Muscle of leg (tissue), 3 donors: ENCODE measurements at regions not wholly inside any gene's neighbourhood (a gene's known extent, or its start where the extent isn't known, plus 50 kb on each side); places are given as distances from the start of the nearest gene placed in this dataset.
A peak's percentile ranks its signal among the peaks of the same experiment; 100 is the strongest.

Source experiments
- DNase-seq: peaks from one replicate; pipeline ENCODE4 v3.0.0; 2013
- H3K27ac ChIP-seq: one replicate; pipeline ENCODE4 v1.5.1; 2013; ENCODE audit warnings: mild to moderate bottlenecking, low read length, control low read depth
- H3K27me3 ChIP-seq: one replicate; pipeline ENCODE4 v1.6.1; 2013; ENCODE audit warnings: low read length; ENCODE audit not compliant: control insufficient read depth, insufficient read depth
- H3K36me3 ChIP-seq: one replicate; pipeline ENCODE4 v1.6.1; 2013; ENCODE audit warnings: low read length; ENCODE audit not compliant: control insufficient read depth, insufficient read depth
- H3K4me1 ChIP-seq: one replicate; pipeline ENCODE4 v1.6.1; 2013; ENCODE audit warnings: low read length; ENCODE audit not compliant: control insufficient read depth, insufficient read depth
- H3K4me3 ChIP-seq: one replicate; pipeline ENCODE4 v1.5.1; 2013; ENCODE audit warnings: low read length, control low read depth
- H3K9me3 ChIP-seq: replicated peaks from 2 replicates; pipeline ENCODE4 v1.6.1; 2013; ENCODE audit warnings: low read depth, low read length; ENCODE audit not compliant: control insufficient read depth
- WGBS: methylation state at CpG from one replicate; pipeline ENCODE4 v1.1.5; 2013; ENCODE audit warnings: missing lambda C conversion rate; ENCODE audit not compliant: insufficient coverage; 5-methylcytosine and 5-hydroxymethylcytosine counted together

DNA sequence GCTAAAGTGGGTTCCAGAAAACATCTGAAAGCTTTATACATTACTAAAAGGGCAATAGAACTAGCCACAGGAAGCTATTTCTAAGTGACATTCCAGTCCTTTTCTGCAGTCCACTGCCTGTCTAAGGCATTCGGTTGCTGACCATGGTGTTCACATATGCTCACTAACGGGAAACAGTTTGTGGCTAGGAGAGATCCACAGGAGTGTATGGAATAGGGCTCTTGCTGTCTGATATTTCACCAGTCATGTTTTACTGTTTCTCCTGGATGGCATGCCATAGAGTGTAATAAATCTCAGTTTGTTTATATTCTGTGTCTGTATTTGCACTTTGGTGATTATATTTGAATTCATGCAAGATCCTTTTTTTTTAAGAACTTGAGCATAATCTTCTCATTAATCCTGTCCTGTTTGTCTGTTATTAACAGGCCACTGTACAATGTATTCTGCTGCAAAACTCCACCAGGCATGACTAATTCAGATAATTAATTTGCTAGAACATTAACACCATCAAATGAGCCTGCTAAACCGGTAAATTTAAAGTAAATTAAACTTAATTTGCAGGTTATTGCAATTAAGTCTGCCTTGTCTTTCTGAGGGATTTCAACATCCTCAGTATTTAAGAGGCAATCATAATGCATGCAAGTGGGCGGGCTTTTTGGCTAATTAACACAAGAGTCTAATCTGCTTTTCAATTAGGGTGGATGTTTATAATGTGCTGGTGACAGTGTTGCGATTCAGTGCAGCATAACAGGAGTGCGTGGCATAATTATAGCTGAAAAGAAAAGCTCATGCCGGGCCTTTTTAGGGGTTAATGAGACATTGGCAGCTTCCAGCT, 201.3 kb downstream of the POU4F1 start:
- no peaks in the 10 kb centered on the region for H3K9me3 ChIP-seq
- H3K36me3 ChIP-seq = no peaks in the 10 kb centered on the region
- WGBS = 50% methylated on average over 3 of the region's 7 CpGs
- no peak overlapping the region for H3K27ac ChIP-seq
- H3K27me3 ChIP-seq = no peaks in the 10 kb centered on the region
- no peak overlapping the region for H3K4me3 ChIP-seq
- H3K4me1 ChIP-seq = no peaks in the 10 kb centered on the region
- no peak for DNase-seq

DNA sequence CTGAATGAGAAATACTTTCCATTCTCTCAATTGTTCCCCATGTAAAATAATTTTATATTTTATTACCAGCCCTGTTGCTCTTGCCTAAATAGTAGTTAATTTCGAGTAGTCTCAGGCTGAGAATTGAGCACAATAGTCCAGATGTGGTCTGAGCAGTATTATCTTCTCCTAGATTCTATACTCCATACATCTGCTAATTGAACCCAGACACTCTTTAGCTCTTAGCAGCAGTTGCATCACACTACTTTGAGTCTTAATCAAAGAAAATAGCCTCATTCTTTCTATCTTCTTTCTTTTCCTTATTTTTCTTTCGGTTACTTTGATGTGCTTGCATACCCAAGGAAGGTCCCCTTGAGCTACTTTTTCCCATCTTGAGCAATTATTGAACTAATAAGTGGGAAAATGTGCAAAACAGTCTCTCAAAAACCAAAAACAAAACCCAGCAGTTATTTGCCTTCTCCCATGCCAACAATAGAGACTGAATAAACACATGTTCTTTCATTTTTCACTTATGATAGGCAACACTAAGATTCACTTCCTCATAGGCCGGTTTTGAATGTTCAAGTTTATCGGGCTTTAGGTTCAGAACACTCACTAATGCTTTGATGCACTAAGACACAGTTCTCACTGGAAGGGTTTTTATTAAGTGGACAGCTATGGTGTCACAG, 204.5 kb downstream of the POU4F1 start:
- Histone ChIP-seq H3K9me3 (no peaks in the 10 kb centered on the region), H3K36me3 (no peaks in the 10 kb centered on the region), H3K4me3 (no peak overlapping the region), H3K4me1 (no peaks in the 10 kb centered on the region), H3K27me3 (no peaks in the 10 kb centered on the region), H3K27ac (no peak overlapping the region)
- DNase-seq = no peak
- WGBS = no CpG with 5 or more reads among the region's 4 CpGs

DNA sequence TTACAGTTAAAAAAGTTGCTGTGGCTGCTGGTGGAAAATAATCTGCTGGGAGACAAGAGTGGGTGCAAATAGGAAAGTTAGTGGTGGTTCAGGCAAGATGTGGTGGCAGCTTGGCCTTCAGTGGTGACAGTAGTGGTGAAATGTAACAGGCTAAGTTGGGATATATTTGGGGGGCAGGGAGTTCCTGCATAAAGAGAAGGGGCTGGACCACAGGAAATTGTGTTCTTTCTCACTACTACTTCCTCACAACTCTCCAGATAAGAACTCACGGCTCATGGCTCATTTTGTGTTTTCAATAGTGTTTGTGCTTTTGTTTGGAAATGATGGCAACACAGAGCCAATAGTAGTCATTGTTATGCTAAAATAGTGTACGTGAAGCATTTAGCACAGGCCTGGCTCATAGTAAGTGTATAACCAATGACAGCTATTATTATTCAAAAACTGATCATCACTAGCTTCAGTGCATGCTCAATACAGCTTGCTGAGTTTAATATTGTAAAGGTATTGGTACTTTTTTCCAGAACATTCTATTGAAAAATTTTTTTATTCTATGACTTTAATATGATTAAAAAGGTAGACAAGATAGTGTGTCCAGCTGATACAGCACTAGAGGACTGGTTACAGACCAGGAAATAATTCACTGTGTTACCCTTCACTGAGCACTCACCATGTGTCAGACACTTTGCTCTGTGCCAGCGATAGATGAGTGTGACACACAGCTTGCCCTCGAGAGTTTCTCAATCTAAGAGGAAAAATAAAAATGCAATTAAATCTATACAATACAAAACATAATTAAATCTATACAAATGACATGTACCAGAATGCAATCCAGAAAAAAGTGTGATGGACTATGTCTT, 209.8 kb downstream of the POU4F1 start:
- WGBS = no CpG with 5 or more reads among the region's 4 CpGs

DNA sequence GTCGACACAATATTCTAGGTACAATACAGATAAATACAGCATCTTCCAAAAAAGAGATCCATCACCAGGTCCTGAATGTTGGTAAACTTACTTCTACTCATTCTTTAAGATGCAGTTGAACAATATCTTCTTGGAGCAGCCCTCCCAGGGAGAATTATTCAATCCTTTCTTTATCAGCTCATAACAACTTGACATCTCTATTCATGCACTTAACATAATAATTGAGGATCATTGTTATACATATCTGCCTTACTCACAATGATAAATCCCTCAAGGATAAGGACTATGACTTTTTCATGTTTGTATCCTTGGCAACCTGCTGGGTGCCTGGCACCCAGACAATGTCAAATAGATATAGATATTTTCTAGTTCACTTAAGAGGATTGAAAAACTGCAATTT, 219.5 kb downstream of the POU4F1 start:
- H3K9me3 ChIP-seq = no peaks in the 10 kb centered on the region
- no peak for DNase-seq
- H3K36me3 ChIP-seq = no peaks in the 10 kb centered on the region
- no peak overlapping the region for H3K4me3 ChIP-seq
- peaks cover 5% of the 10 kb centered on the region for H3K4me1 ChIP-seq
- H3K27me3 ChIP-seq = no peaks in the 10 kb centered on the region
- no peak overlapping the region for H3K27ac ChIP-seq
- no CpG with 5 or more reads among the region's 1 CpG for WGBS

More for the DNA sequence above, 209.8 kb downstream of the POU4F1 start:
- Histone ChIP-seq H3K9me3 (no peaks in the 10 kb centered on the region), H3K27ac (no peak overlapping the region), H3K4me3 (no peak overlapping the region), H3K27me3 (no peaks in the 10 kb centered on the region), H3K36me3 (no peaks in the 10 kb centered on the region), H3K4me1 (no peaks in the 10 kb centered on the region)
- DNase-seq = no peak

DNA sequence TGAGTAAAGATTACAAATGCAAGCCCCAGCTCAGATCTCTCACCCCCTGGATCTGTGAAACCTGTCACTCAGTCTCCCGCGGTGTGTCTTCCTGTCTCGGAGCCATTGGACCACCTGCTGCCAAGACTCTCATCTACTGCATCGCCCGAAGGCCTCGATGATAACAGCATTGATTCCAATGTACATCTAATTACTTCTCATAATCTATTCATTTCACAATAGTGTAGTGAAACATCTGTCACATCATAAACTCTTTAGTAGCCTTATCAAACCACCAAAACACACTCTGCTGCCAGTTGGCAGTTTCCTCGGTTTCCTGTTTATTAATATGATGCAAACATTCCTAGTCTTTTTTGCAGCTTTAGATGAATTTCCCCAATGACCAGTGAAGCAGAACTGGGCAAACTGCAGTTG, 220.3 kb downstream of the POU4F1 start:
- 48% methylated on average over 6 of the region's 7 CpGs for WGBS
- DNase-seq = peak; percentile 66
- H3K27ac ChIP-seq = peak overlapping the region; percentile 52

DNA sequence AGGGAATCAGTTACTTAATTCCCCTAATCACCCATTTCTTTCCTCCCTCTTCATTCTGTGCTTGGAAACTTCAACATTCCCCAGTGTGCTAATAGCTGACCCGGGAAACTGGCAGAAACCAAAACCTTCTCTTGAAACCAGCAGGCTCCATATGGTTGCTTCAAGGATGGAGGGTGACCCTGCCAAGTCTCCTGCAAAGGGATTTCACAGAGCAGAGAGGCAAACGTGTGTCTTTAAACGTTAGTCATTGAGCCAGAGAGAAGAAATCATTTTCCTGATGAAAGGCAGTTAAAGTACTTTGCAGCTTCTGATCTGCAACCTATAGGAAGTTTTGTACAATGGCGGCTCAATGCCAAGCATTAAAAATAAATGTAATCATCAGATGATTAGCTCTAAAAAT, 220.9 kb downstream of the POU4F1 start:
- WGBS = 29% methylated on average over 1 of the region's 4 CpGs
- Histone ChIP-seq H3K36me3 (no peaks in the 10 kb centered on the region), H3K27ac (peak overlapping the region; percentile 52)

More for the DNA sequence above, 220.3 kb downstream of the POU4F1 start:
- Histone ChIP-seq H3K4me3 (no peak overlapping the region), H3K27me3 (no peaks in the 10 kb centered on the region), H3K9me3 (no peaks in the 10 kb centered on the region), H3K4me1 (peaks cover 5% of the 10 kb centered on the region), H3K36me3 (no peaks in the 10 kb centered on the region)

DNA sequence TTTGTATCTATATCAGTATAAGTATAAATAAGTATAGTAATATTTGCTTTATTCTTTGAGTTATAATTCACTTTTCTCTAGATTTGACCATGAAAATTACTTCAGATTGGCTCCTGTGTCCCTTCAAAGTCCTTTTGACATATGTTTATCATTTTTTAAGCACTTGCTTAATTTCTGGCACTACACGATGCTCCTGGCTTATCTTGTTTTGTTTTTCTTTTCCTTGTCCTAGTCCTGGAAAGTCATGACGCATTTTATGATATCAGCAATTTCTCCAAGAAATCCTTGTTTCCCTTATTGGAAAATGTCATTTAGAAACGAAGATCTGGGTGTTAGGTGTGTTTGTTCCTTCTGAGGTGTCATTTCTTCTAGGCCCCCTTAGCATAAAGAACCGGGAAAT, 226.5 kb downstream of the POU4F1 start:
- Histone ChIP-seq H3K27ac (no peak overlapping the region), H3K4me3 (no peak overlapping the region), H3K27me3 (no peaks in the 10 kb centered on the region), H3K9me3 (no peaks in the 10 kb centered on the region), H3K36me3 (no peaks in the 10 kb centered on the region), H3K4me1 (no peaks in the 10 kb centered on the region)
- WGBS = no CpG with 5 or more reads among the region's 4 CpGs
- DNase-seq = no peak

More for the DNA sequence above, 220.9 kb downstream of the POU4F1 start:
- no peak overlapping the region for H3K4me3 ChIP-seq
- no peaks in the 10 kb centered on the region for H3K27me3 ChIP-seq
- no peaks in the 10 kb centered on the region for H3K9me3 ChIP-seq
- H3K4me1 ChIP-seq = peaks cover 5% of the 10 kb centered on the region
- DNase-seq = peak; percentile 56

DNA sequence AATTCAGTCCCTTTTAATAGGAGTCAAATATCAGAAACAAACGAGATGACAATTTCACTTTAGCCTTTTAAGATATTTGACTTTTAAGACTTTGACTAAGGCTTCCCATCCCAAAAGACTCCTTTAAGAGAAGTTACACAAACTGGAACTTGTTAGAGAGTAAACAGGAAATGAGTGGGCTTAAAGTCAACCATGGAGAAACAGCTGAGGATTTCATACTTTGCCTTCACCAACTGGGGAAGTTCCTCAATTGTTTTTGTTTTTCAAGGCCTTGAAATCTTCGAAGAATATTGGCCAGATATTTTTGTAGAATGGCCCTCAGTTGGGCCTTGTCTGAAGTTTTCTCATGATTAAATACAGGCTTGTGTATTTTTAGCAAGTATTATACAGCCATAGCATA, 227.3 kb downstream of the POU4F1 start:
- no CpG with 5 or more reads among the region's 2 CpGs for whole genome bisulfite sequencing
- H3K9me3 ChIP-seq = no peaks in the 10 kb centered on the region
- H3K4me3 ChIP-seq = no peak overlapping the region
- no peaks in the 10 kb centered on the region for H3K36me3 ChIP-seq
- no peak overlapping the region for H3K27ac ChIP-seq
- peak; percentile 4 for DNase-seq
- H3K27me3 ChIP-seq = no peaks in the 10 kb centered on the region
- no peaks in the 10 kb centered on the region for H3K4me1 ChIP-seq

DNA sequence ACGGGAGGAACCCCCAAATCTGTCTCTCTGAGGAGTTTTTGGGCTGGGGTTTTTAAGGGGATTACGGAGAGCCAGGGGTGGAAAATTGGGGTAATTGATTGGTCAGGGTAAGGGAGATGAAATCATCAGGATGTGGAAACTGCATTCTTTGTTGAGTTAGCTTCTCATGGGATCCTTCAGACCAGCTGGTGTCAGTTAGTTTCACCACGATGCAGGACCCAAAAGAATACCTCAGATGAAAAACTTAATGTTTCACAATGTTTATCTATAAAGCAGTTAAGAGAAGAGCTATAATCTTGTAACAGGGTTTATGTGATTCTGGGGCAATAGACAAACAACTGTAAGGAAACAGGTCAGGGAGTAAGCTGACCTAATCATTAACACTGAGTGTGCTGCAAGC, 230.8 kb downstream of the POU4F1 start:
- Histone ChIP-seq H3K4me1 (no peaks in the 10 kb centered on the region), H3K36me3 (no peaks in the 10 kb centered on the region), H3K4me3 (no peak overlapping the region), H3K27me3 (no peaks in the 10 kb centered on the region), H3K9me3 (no peaks in the 10 kb centered on the region), H3K27ac (peak overlapping the region; percentile 72)
- 10% methylated on average over 2 of the region's 3 CpGs for WGBS
- peak; percentile 83 for DNase-seq

DNA sequence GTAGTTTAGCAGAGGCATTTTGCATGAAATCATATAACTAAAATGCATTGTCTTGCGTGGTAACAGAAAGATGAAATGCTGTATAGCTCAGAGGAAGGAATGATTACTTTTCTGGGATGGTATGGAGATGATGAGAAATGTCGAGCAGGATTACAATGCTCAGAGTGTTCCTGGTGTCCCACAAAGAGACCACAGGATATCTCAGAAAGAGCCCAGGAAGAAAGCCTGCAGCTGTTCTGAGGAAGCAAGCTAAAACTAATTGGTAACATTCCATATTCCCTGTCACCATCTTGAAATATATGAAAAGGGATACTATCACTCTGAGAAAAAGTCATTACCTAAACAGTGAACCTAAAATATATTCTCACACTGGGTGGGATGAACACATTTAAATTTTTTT, 233.1 kb downstream of the POU4F1 start:
- Histone ChIP-seq H3K27ac (no peak overlapping the region), H3K9me3 (no peaks in the 10 kb centered on the region), H3K36me3 (no peaks in the 10 kb centered on the region), H3K4me1 (no peaks in the 10 kb centered on the region), H3K27me3 (no peaks in the 10 kb centered on the region), H3K4me3 (no peak overlapping the region)
- 79% methylated on average over 2 of the region's 2 CpGs for WGBS
- DNase-seq = no peak
